HG02885 (cell line): ENCODE measurements at regions not wholly inside any gene's neighbourhood (a gene's known extent, or its start where the extent isn't known, plus 50 kb on each side); places are given as distances from the start of the nearest gene placed in this dataset.
A peak's percentile ranks its signal among the peaks of the same experiment; 100 is the strongest.

Source experiments
- ATAC-seq: cut with Tn5 transposase; IDR thresholded peaks from one replicate; pipeline ENCODE4 v1.9.1; 2021; ENCODE audit warnings: mild to moderate bottlenecking; ENCODE audit not compliant: unreplicated experiment, poor library complexity

GRCh38 chr9:1930245-1930736 is 84.9 kb upstream of the SMARCA2 start:
- peak; percentile 57 for ATAC-seq

GRCh38 chr9:1938135-1938534 is 77.0 kb upstream of the SMARCA2 start:
- ATAC-seq: peak; percentile 29

GRCh38 chr9:1938675-1939170 is 76.4 kb upstream of the SMARCA2 start:
- ATAC-seq: peak; percentile 65

GRCh38 chr9:1939466-1939865 is 75.7 kb upstream of the SMARCA2 start:
- peak; percentile 43 for ATAC-seq

GRCh38 chr9:1939926-1940368 is 75.2 kb upstream of the SMARCA2 start:
- peak; percentile 84 for ATAC-seq

- ATAC-seq: no peak
Measured at GRCh38 chr9:1941989-1942388, 73.2 kb upstream of the SMARCA2 start.

- ATAC-seq: no peak
Measured at GRCh38 chr9:1946526-1947283, 68.4 kb upstream of the SMARCA2 start.

GRCh38 chr9:1947438-1947837 is 67.7 kb upstream of the SMARCA2 start:
- ATAC-seq: no peak

GRCh38 chr9:1948541-1948940 is 66.6 kb upstream of the SMARCA2 start:
- ATAC-seq: no peak

GRCh38 chr9:1951446-1951845 is 63.7 kb upstream of the SMARCA2 start:
- ATAC-seq: no peak

- ATAC-seq: no peak
Measured at GRCh38 chr9:1952001-1952400, 63.1 kb upstream of the SMARCA2 start.

GRCh38 chr9:1954238-1954637 is 60.9 kb upstream of the SMARCA2 start:
- ATAC-seq: no peak

- no peak for ATAC-seq
Measured at GRCh38 chr9:1956958-1957357, 58.2 kb upstream of the SMARCA2 start.

- no peak for ATAC-seq
Measured at GRCh38 chr9:1957856-1958255, 57.3 kb upstream of the SMARCA2 start.

- no peak for ATAC-seq
Measured at GRCh38 chr9:1959371-1959770, 55.8 kb upstream of the SMARCA2 start.

GRCh38 chr9:1960342-1961042 is 54.7 kb upstream of the SMARCA2 start:
- ATAC-seq: no peak

GRCh38 chr9:1962122-1962521 is 53.0 kb upstream of the SMARCA2 start:
- no peak for ATAC-seq

- ATAC-seq: no peak
Measured at GRCh38 chr9:1962588-1963106, 52.5 kb upstream of the SMARCA2 start.

- no peak for ATAC-seq
Measured at GRCh38 chr9:1964093-1964492, 51.1 kb upstream of the SMARCA2 start.
